ENCODE measurements at regions not wholly inside any gene's neighbourhood (a gene's known extent, or its start where the extent isn't known, plus 50 kb on each side); places are given as distances from the start of the nearest gene placed in this dataset.
"Not testable (repeated sequence)": the region's sequence is repeated elsewhere in the genome, so short reads cannot be mapped to it uniquely, and the experiment has no call there.

- no peak for DNase-seq
Measured at GRCh38 chr14:22285991-22286390, 303.0 kb downstream of the DAD1 start.

GRCh38 chr14:22282949-22283348, 306.1 kb downstream of the DAD1 start:
- DNase-seq, result no peak

- DNase-seq, result no peak
Measured at GRCh38 chr14:22282417-22282816, 306.6 kb downstream of the DAD1 start.

- DNase-seq, result not testable (repeated sequence)
Measured at GRCh38 chr14:22281447-22281874, 307.6 kb downstream of the DAD1 start.

- no peak for DNase-seq
Measured at GRCh38 chr14:22280497-22281316, 308.3 kb downstream of the DAD1 start.

GRCh38 chr14:22276913-22277816, 311.9 kb downstream of the DAD1 start:
- DNase-seq, result no peak

GRCh38 chr14:22271838-22272799, 316.9 kb downstream of the DAD1 start:
- no peak for DNase-seq

- DNase-seq, result no peak
Measured at GRCh38 chr14:22268875-22269274, 320.1 kb downstream of the DAD1 start.

- no peak for DNase-seq
Measured at GRCh38 chr14:22266683-22267082, 322.3 kb downstream of the DAD1 start.

- no peak for DNase-seq
Measured at GRCh38 chr14:22266142-22266442, 322.9 kb downstream of the DAD1 start.

GRCh38 chr14:22265319-22266141, 323.5 kb downstream of the DAD1 start:
- DNase-seq, result no peak

GRCh38 chr14:22264759-22265158, 324.3 kb downstream of the DAD1 start:
- no peak for DNase-seq

- DNase-seq, result no peak
Measured at GRCh38 chr14:22263961-22264360, 325.1 kb downstream of the DAD1 start.

- no peak for DNase-seq
Measured at GRCh38 chr14:22262881-22263280, 326.1 kb downstream of the DAD1 start.

GRCh38 chr14:22255017-22255950, 333.7 kb downstream of the DAD1 start:
- DNase-seq, result no peak

GRCh38 chr14:22252686-22253085, 336.3 kb downstream of the DAD1 start:
- DNase-seq, result no peak

- DNase-seq, result no peak
Measured at GRCh38 chr14:22251090-22251489, 337.9 kb downstream of the DAD1 start.

- DNase-seq, result no peak
Measured at GRCh38 chr14:22249770-22250169, 339.3 kb downstream of the DAD1 start.

GRCh38 chr14:22243971-22244581, 344.9 kb downstream of the DAD1 start:
- DNase-seq, result no peak

GRCh38 chr14:22238320-22238719, 350.7 kb downstream of the DAD1 start:
- DNase-seq, result not testable (repeated sequence)

Data from activated gamma-delta T cell (primary cell).